GM23338 (cell line): ENCODE measurements at regions not wholly inside any gene's neighbourhood (a gene's known extent, or its start where the extent isn't known, plus 50 kb on each side); places are given as distances from the start of the nearest gene placed in this dataset.
A peak's percentile ranks its signal among the peaks of the same experiment; 100 is the strongest.

Experiments used
- ATAC-seq: fragments of 200-7000 bp; cut with Tn5 transposase; 3 replicates; pipeline ENCODE4 v1.9.1; 2020
- DNase-seq: peaks from one replicate; pipeline ENCODE4 v3.0.0-alpha.2; 2015; ENCODE audit warnings: low spot score
- H2AFZ ChIP-seq: fragments of 200-600 bp; sonication (generic); 2 replicates; pipeline ENCODE4 v1.8.0; 2016; ENCODE audit warnings: antibody characterized with exemption, mild to moderate bottlenecking, moderate library complexity
- H3F3A ChIP-seq: fragments of 200-600 bp; sonication (generic); replicated peaks from 2 replicates; pipeline ENCODE4 v1.8.0; 2017; ENCODE audit warnings: antibody characterized with exemption, mixed run types, low read depth
- H3K27ac ChIP-seq: fragments of 200-600 bp; sonication (generic); 2 replicates; pipeline ENCODE4 v1.6.1; 2016; ENCODE audit warnings: low read depth
- H3K27me3 ChIP-seq: fragments of 200-600 bp; sonication (generic); 2 replicates; pipeline ENCODE4 v1.8.0; 2016; ENCODE audit warnings: mild to moderate bottlenecking, mixed run types, moderate library complexity; ENCODE audit not compliant: insufficient read depth
- H3K36me3 ChIP-seq: fragments of 200-600 bp; sonication (generic); 2 replicates; pipeline ENCODE4 v1.8.0; 2016; ENCODE audit warnings: mild to moderate bottlenecking; ENCODE audit not compliant: insufficient read depth
- H3K4me1 ChIP-seq: fragments of 200-600 bp; sonication (generic); 2 replicates; pipeline ENCODE4 v1.8.0; 2016; ENCODE audit warnings: mild to moderate bottlenecking, moderate library complexity; ENCODE audit not compliant: insufficient read depth
- H3K4me2 ChIP-seq: fragments of 200-600 bp; sonication (generic); 2 replicates; pipeline ENCODE4 v1.7.1; 2017; ENCODE audit warnings: mixed run types
- H3K4me3 ChIP-seq: fragments of 200-600 bp; sonication (generic); 2 replicates; pipeline ENCODE4 v1.6.1; 2016; ENCODE audit warnings: mixed run types
- H3K79me2 ChIP-seq: fragments of 200-600 bp; sonication (generic); replicated peaks from 2 replicates; pipeline ENCODE4 v1.8.0; 2017; ENCODE audit warnings: mild to moderate bottlenecking; ENCODE audit not compliant: insufficient read depth
- H3K9me2 ChIP-seq: fragments of 200-600 bp; sonication (generic); 2 replicates; pipeline ENCODE4 v1.8.0; 2017; ENCODE audit not compliant: insufficient read depth
- H4K20me1 ChIP-seq: fragments of 200-600 bp; sonication (generic); replicated peaks from 2 replicates; pipeline ENCODE4 v1.8.0; 2017; ENCODE audit warnings: mild to moderate bottlenecking; ENCODE audit not compliant: insufficient read depth
- H3K27ac Mint-ChIP-seq: 2 replicates; pipeline ENCODE4 v1.8.0; 2020; ENCODE audit warnings: inconsistent platforms, mild to moderate bottlenecking, moderate library complexity, mixed read lengths
- H3K27me3 Mint-ChIP-seq: 3 replicates; pipeline ENCODE4 v1.8.0; 2022; ENCODE audit warnings: low read depth, mild to moderate bottlenecking, moderate library complexity, mixed read lengths, inconsistent platforms; ENCODE audit not compliant: insufficient read depth, poor library complexity
- H3K36me3 Mint-ChIP-seq: 3 replicates; pipeline ENCODE4 v1.8.0; 2021; ENCODE audit warnings: low read depth, mild to moderate bottlenecking, inconsistent platforms, moderate library complexity, mixed read lengths
- H3K4me1 Mint-ChIP-seq: 3 replicates; pipeline ENCODE4 v1.8.0; 2020; ENCODE audit warnings: mild to moderate bottlenecking, inconsistent platforms, mixed read lengths
- H3K4me3 Mint-ChIP-seq: 3 replicates; pipeline ENCODE4 v1.8.0; 2021; ENCODE audit warnings: moderate library complexity, mild to moderate bottlenecking, inconsistent platforms, mixed read lengths
- H3K9me3 Mint-ChIP-seq: 3 replicates; pipeline ENCODE4 v1.8.0; 2020; ENCODE audit warnings: moderate library complexity, mild to moderate bottlenecking, inconsistent platforms, mixed read lengths
- CTCF ChIP-seq, 2 experiments: fragments of 200-600 bp in 1 of 2; sonication (generic) in 1 of 2; conservative IDR thresholded peaks; 2 replicates each; pipeline versions ENCODE4 v1.5.1 to v1.6.1; 2016 to 2017; ENCODE audit warnings: antibody characterized with exemption in 2 of 2, low read depth in 2 of 2, mild to moderate bottlenecking in 2 of 2, moderate library complexity in 1 of 2
- ETS1 ChIP-seq: IDR thresholded peaks from 2 replicates; pipeline ENCODE4 v1.6.1; 2016; ENCODE audit warnings: antibody characterized with exemption
- NANOG ChIP-seq: IDR thresholded peaks from 2 replicates; pipeline ENCODE4 v1.6.1; 2016; ENCODE audit warnings: antibody characterized with exemption, borderline replicate concordance
- REST ChIP-seq: IDR thresholded peaks from one replicate; pipeline ENCODE4 v1.6.1; 2018; ENCODE audit warnings: antibody characterized with exemption; ENCODE audit not compliant: unreplicated experiment
- STAT1 ChIP-seq: IDR thresholded peaks from one replicate; pipeline ENCODE4 v1.6.1; 2016; ENCODE audit warnings: antibody characterized with exemption; ENCODE audit not compliant: unreplicated experiment
- ZNF331 ChIP-seq: fragments of 250-450 bp; sonication (Bioruptor Pico); IDR thresholded peaks from 2 replicates; pipeline ENCODE4 v1.5.0; 2020; ENCODE audit warnings: low read depth, mild to moderate bottlenecking, moderate library complexity

GRCh38 chr5:174794931-174795672, 70.7 kb downstream of the MSX2 start (continued):
- TF ChIP-seq REST (no peak), NANOG (no peak), STAT1 (no peak), ZNF331 (CRISPR knock-in tag) (no peak), CTCF (conservative IDR thresholded peaks at IDR 0.05; ENCODE audit: low read depth in 2 of 2) (no peak)

- Mint-ChIP-seq H3K27me3 (peaks cover 9% of the 10 kb centered on the region), H3K4me1 (peaks cover 17% of the 10 kb centered on the region; the same call in 2 of the 3 replicates), H3K9me3 (no peaks in the 10 kb centered on the region; the same call in 2 of the 3 replicates), H3K4me3 (peak overlapping the region; percentile 42; the same call in 2 of the 3 replicates), H3K36me3 (no peaks in the 10 kb centered on the region), H3K27ac (no peak overlapping the region)
- DNase-seq = peak; percentile 90
- peak overlapping the region; percentile 70; the same call in 1 of the 2 replicates for H3K4me2 ChIP-seq
- peaks cover 8% of the 10 kb centered on the region; the same call in 1 of the 2 replicates for H3K4me1 ChIP-seq
- no peak overlapping the region for H3K27ac ChIP-seq
- H4K20me1 ChIP-seq = no peaks in the 10 kb centered on the region
- H3K4me3 ChIP-seq = 0 out of 2 replicates have a peak overlapping the region, but pooled peaks have one; percentile 34
- peak overlapping the region; percentile 97 for H2AFZ ChIP-seq
- no peaks in the 10 kb centered on the region for H3K79me2 ChIP-seq
- no peaks in the 10 kb centered on the region for H3K36me3 ChIP-seq
- H3K27me3 ChIP-seq = peaks cover 5% of the 10 kb centered on the region
- TF ChIP-seq CTCF (conservative IDR thresholded peaks at IDR 0.05; ENCODE audit: low read depth in 2 of 2) = peak; percentile 88 to 89
- no peak for TF ChIP-seq ETS1
- H3K9me2 ChIP-seq = no peaks in the 10 kb centered on the region
- ATAC-seq = peak; percentile 96
- H3F3A ChIP-seq = no peaks in the 10 kb centered on the region
These were observed 69.4 kb downstream of the MSX2 start for GRCh38 chr5:174793684-174794328.
